Activated CD8-positive, alpha-beta memory T cell treated with anti-CD3 and anti-CD28 coated beads for 36 hours (primary cell): ENCODE measurements at regions not wholly inside any gene's neighbourhood (a gene's known extent, or its start where the extent isn't known, plus 50 kb on each side); places are given as distances from the start of the nearest gene placed in this dataset.

Source experiments
- CTCF ChIA-PET: fragments of 350-600 bp; sonication (Branson Sonifier 250); formaldehyde crosslinking; loops from one replicate; lab custom pipeline; 2021; ENCODE audit warnings: antibody characterized with exemption; lab: Charles Lee
- POLR2A ChIA-PET: fragments of 350-600 bp; sonication (Branson Sonifier 250); formaldehyde crosslinking; loops from one replicate; lab custom pipeline; 2021; ENCODE audit warnings: antibody characterized with exemption; lab: Charles Lee

GRCh38 chr7:52320610-52321009 lies 714.8 kb upstream of the POM121L12 start:
- ChIA-PET POLR2A (no interaction called here), CTCF (no interaction called here)

DNA sequence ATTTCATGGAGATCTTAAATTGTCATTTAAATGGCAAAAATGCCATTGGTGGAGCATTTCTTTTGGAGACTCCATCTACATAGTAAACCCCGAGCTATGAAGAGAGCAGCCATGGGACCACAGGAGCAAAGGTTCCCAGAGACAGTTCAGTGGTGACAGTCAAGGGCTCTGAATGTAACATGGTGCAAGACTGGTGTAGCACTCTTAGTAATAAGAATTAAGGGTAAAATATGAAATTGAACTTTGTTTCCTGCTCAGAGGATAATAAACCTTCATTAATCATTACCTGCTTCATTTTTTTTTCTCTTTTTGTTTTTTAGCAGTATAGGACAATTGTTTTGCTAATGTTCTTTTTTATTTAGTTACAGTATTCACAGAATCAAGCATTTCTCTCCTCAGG lies 717.5 kb upstream of the POM121L12 start:
- CTCF ChIA-PET: no interaction called here
- POLR2A ChIA-PET: no interaction called here

DNA sequence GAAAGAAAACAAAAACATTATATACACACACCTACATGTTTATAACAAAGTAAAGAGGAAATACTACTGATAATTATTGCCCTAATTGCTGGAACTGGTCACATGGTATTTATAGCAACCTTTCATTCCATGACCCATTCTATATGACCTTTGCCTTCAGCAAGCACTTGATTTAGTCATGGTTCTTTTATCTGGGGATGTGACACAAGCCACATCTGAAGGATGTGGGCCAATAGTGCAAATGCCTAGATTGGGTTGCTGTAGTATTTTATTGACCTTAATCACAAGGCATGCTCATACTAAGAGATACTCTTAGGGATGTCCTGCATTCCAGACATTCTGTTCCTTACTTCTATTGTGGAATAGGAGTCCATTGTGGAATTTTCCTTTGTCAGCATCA lies 723.5 kb upstream of the POM121L12 start:
- ChIA-PET CTCF (no interaction called here), POLR2A (no interaction called here)

DNA sequence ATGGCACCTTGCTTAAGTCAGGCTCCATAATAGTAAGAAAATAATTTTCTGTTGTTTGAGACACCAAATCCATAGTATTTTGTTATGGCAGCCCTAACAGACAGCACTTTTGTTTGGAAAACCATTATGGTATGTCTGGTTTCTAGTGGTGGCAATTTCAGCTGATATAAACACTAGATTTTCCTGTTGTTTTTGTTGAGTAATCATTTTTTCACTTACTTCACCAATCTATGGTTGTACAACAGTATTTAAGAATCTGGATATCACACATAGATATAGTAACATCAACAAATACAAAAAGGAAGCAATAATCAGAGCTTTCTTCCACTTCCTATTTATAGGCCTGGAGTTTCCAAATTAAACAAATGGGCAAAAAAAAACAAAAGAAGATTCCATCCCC lies 725.8 kb upstream of the POM121L12 start:
- CTCF ChIA-PET: no interaction called here
- POLR2A ChIA-PET: no interaction called here

- POLR2A ChIA-PET: no interaction called here
Observed at GRCh38 chr7:52302765-52303520, 732.5 kb upstream of the POM121L12 start.

GRCh38 chr7:52297128-52297527 lies 738.3 kb upstream of the POM121L12 start:
- CTCF ChIA-PET: no interaction called here
- POLR2A ChIA-PET: no interaction called here

More at GRCh38 chr7:52302765-52303520, 732.5 kb upstream of the POM121L12 start:
- CTCF ChIA-PET: no interaction called here

GRCh38 chr7:52294942-52295341 lies 740.5 kb upstream of the POM121L12 start:
- ChIA-PET POLR2A (no interaction called here), CTCF (interaction anchor here (1.2 kb wide), 1 partner anchor 8 kb away, joined by 3 read pairs; no protein-coding TSS in a partner anchor)

DNA sequence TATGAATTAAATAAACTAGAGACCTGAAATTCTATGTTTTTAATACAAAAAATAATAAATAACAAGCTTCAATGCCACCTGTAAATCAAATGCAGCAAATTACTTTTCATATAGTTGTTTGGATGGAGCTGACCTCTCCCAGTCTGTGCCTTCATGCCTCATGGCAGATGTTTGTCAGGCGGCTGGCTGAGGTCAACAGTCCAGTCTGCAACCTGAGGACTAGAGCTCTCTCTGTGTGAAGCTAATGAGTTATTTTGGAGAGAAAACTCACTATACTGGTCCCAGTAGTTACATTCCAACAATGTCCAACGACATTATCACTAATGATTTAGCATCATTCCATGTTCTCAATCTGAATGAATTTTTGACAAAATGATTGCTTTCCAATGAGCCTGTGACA lies 746.2 kb upstream of the POM121L12 start:
- ChIA-PET CTCF (no interaction called here), POLR2A (no interaction called here)

- POLR2A ChIA-PET: no interaction called here
- CTCF ChIA-PET: no interaction called here
Observed at GRCh38 chr7:52287698-52288097, 747.7 kb upstream of the POM121L12 start.

- CTCF ChIA-PET: no interaction called here
Observed at GRCh38 chr7:52285689-52286088, 749.7 kb upstream of the POM121L12 start.

DNA sequence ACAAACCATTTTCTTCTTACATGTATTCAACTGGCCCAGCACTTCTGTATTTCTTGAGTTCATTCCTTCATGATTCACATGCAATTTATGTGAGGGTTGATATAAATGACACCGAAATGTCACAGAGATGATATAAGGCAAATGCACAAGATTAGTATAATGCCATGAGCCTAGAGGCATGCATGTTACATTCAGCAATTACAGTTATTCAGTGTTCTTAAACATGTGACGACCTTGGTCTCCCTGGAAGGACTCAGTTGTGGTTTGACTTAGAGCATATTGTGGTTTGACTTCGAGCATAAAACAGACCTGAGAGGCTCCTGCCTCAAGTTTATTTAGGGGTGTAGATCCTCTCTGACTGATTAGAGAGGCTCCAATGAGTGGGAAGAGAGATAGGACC lies 752.1 kb upstream of the POM121L12 start:
- ChIA-PET POLR2A (no interaction called here), CTCF (no interaction called here)

More at GRCh38 chr7:52285689-52286088, 749.7 kb upstream of the POM121L12 start:
- POLR2A ChIA-PET: no interaction called here

DNA sequence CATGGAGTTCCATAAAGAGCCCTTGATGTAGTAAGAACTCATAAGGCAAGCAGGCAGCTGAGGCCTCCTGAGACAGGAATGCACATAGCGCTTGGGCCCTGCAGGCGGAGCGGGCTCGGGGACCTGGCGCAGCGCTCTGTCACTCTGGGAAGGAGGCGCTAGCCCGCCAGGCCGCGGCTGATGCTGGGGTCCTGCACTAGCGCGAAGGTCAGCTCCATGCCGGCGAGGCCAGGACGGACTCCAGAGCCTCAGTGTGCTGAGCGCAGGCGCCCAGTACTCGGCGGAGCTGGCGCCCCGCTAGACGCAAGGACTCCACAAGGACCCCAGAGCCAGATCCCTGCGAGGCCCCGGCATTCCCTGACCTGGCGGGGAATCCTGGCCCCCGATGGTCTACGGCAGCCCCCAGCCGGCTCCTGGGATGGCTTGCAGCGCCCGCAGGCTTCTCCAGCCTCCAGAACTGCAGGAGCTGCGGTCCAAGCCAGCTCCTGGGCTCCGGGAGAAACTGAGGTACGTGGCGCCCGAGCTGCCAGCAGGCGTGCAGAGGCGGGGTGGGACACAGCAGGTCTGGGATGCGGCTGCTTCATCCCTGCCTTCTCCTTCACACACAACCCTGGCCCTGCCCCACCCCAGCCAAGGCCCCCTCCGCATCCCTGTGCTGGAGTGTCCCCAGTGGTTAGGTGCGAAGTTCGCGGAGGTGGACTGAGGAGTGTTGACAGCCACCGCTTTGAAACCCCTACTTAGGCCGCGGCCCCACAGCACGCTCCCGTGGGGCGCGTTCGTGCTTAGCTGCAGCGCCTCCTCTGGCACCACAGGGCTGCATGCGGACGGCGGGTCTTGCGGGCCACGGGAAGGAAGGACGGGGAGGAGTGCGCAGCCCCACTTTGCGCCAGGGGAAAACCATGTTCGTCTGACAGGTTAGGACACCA lies 761.5 kb upstream of the POM121L12 start:
- ChIA-PET CTCF (no interaction called here), POLR2A (no interaction called here)

- CTCF ChIA-PET: no interaction called here
- POLR2A ChIA-PET: no interaction called here
Observed at GRCh38 chr7:52271703-52272102, 763.7 kb upstream of the POM121L12 start.

DNA sequence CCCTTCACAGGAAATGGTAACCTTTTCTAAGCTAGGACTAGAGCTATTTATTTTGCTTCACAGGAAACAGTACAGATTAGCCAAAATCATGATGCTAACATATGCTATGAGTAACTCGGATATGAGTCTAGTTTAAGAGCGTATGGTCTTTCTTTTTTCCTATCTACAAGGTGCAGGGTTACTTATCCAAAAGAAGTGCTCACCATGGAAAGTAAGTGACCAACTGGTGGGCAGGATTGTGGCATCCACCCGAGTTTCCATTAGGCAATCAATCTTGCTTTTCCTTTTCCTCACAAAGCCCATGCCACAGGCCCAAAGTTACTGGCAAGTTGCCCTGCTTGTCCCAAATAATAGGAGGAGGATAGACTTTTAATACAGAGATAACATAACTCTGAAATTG lies 765.1 kb upstream of the POM121L12 start:
- POLR2A ChIA-PET: no interaction called here
- CTCF ChIA-PET: no interaction called here

- CTCF ChIA-PET: no interaction called here
- POLR2A ChIA-PET: no interaction called here
Observed at GRCh38 chr7:52269669-52270068, 765.8 kb upstream of the POM121L12 start.

GRCh38 chr7:52261057-52261456 lies 774.4 kb upstream of the POM121L12 start:
- CTCF ChIA-PET: no interaction called here
- POLR2A ChIA-PET: no interaction called here

GRCh38 chr7:52260046-52260665 lies 775.3 kb upstream of the POM121L12 start:
- ChIA-PET CTCF (no interaction called here), POLR2A (no interaction called here)

- POLR2A ChIA-PET: no interaction called here
- CTCF ChIA-PET: no interaction called here
Observed at GRCh38 chr7:52257890-52258289, 777.5 kb upstream of the POM121L12 start.

- ChIA-PET CTCF (no interaction called here), POLR2A (no interaction called here)
Observed at GRCh38 chr7:52254396-52255010, 780.9 kb upstream of the POM121L12 start.

DNA sequence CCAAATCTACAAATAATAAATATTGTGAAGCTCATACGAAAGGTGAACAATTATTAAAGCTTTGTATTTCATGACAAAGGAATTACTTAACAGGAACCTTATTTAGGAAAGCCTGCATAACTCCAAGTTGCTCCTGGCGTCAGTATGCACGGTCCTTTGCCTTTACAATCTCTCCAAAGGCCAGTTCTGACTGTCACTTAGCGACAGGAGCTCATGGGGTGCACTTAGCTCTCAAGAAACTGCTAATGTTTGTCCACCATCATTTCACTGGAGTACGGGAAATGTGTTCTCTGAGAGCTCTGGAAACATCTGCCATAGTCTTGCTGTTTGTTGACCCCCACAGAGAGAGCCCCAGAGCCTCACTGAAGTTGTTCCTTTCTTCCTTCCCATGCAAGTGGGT lies 781.5 kb upstream of the POM121L12 start:
- CTCF ChIA-PET: no interaction called here
- POLR2A ChIA-PET: no interaction called here
